Breast epithelium (tissue), 4 donors: ENCODE measurements at regions not wholly inside any gene's neighbourhood (a gene's known extent, or its start where the extent isn't known, plus 50 kb on each side); places are given as distances from the start of the nearest gene placed in this dataset.

Experiments used
- DNase-seq, 2 donors: peaks; one replicate each; pipeline ENCODE4 v3.0.0-alpha.2; 2019; ENCODE audit warnings: low spot score in 2 of 2
- H3K27ac ChIP-seq, 2 donors: fragments of 200-600 bp; sonication (generic) in 1 of 2; one replicate each; pipeline ENCODE4 v1.5.1; 2016 to 2019; ENCODE audit warnings: mild to moderate bottlenecking in 1 of 2
- H3K27me3 ChIP-seq, 2 donors: fragments of 200-600 bp; sonication (generic) in 1 of 2; one replicate each; pipeline versions ENCODE4 v1.5.1 to v1.6.0; 2017 to 2019; ENCODE audit warnings: control low read depth in 1 of 2, mild to moderate bottlenecking in 1 of 2
- H3K36me3 ChIP-seq: fragments of 200-600 bp; one replicate; pipeline ENCODE4 v1.5.1; 2019
- H3K4me1 ChIP-seq, 2 donors: fragments of 200-600 bp; sonication (generic); one replicate each; pipeline ENCODE4 v1.5.1; 2016 to 2019; ENCODE audit warnings: control low read depth in 1 of 2
- H3K4me3 ChIP-seq, 3 donors: fragments of 200-600 bp; sonication (generic); 1 replicate in 2 of 3; 2 replicates in 1 of 3; pipeline ENCODE4 v1.5.1; 2016 to 2019; ENCODE audit warnings: mild to moderate bottlenecking in 3 of 3, moderate library complexity in 2 of 3
- H3K9me3 ChIP-seq, 2 donors: fragments of 200-600 bp; sonication (generic) in 1 of 2; one replicate each; pipeline ENCODE4 v1.5.1; 2016 to 2019; ENCODE audit warnings: control low read depth in 1 of 2
- POLR2A ChIP-seq: fragments of 450-650 bp; IDR thresholded peaks from one replicate; pipeline ENCODE4 v1.6.1; 2016; ENCODE audit warnings: antibody characterized with exemption, mild to moderate bottlenecking, moderate library complexity
- POLR2AphosphoS5 ChIP-seq, 3 donors: sonication (generic); formaldehyde crosslinking; IDR thresholded peaks; one replicate each; pipeline ENCODE4 v1.6.1; 2017; ENCODE audit warnings: antibody characterized with exemption in 3 of 3
- intact Hi-C: fragments of 100-400 bp; cut with DNase I; formaldehyde crosslinking; loops from one replicate; pipeline ENCODE4 v1.15.1; 2023; ENCODE audit warnings: low total_unique reads
- TF ChIP-seq, protein P1 (sequence below), 3 donors: fragments of 450-650 bp; IDR thresholded peaks; one replicate each; pipeline ENCODE4 v1.5.1; 2016 to 2017; ENCODE audit warnings: antibody characterized with exemption in 3 of 3, mild to moderate bottlenecking in 3 of 3, moderate library complexity in 3 of 3

DNA sequence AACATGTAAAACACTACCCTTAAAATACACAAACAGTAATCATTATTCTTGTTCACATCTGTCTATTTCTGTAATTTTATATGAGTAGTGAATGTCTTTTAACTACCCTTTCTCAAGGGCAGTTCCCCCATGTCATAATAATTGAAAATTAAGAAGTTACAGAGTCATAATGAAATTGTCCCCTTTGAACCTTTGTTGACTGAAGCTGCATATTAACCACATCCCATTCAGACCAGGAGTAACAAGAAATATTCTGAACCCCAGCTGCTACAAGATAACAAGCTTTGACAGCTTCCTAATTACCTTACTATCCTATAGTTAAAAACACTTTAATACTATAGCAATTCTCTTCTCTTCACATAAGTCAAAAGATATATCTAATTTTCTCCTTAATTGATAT, 635.9 kb upstream of the SUCLG2 start:
- Histone ChIP-seq H3K27ac (no peak overlapping the region), H3K9me3 (no peaks in the 10 kb centered on the region), H3K4me3 (no peak overlapping the region), H3K4me1 (no peaks in the 10 kb centered on the region), H3K36me3 (no peaks in the 10 kb centered on the region), H3K27me3 (no peaks in the 10 kb centered on the region)
- intact Hi-C loops, result no loop called here
- TF ChIP-seq POLR2A, result no peak
- no peak for TF ChIP-seq POLR2AphosphoS5 (IDR thresholded peaks at IDR 0.05)
- no peak for DNase-seq

DNA sequence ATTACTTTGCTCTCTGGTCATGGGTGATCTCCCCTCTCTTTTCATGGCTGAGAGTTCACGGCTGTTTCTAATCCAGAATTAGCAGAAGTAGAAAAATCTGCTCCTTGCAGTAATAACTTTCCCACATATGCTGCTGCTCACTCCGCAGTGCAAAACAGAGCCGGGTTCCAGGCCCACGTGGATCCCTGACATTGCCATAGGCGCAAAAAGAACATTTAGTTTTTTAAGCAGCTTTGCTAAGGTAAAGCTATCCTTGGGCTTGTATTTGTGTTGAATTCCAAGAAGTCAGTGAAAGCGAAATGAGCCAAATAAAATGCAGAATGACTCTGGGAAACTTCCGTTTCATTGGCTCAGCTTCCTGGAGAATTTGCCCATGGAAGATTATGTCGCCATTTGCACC, 633.7 kb upstream of the SUCLG2 start:
- H3K27me3 ChIP-seq, result no peaks in the 10 kb centered on the region
- TF ChIP-seq, protein P1, sequence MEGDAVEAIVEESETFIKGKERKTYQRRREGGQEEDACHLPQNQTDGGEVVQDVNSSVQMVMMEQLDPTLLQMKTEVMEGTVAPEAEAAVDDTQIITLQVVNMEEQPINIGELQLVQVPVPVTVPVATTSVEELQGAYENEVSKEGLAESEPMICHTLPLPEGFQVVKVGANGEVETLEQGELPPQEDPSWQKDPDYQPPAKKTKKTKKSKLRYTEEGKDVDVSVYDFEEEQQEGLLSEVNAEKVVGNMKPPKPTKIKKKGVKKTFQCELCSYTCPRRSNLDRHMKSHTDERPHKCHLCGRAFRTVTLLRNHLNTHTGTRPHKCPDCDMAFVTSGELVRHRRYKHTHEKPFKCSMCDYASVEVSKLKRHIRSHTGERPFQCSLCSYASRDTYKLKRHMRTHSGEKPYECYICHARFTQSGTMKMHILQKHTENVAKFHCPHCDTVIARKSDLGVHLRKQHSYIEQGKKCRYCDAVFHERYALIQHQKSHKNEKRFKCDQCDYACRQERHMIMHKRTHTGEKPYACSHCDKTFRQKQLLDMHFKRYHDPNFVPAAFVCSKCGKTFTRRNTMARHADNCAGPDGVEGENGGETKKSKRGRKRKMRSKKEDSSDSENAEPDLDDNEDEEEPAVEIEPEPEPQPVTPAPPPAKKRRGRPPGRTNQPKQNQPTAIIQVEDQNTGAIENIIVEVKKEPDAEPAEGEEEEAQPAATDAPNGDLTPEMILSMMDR (IDR thresholded peaks at IDR 0.05), result no peak
- TF ChIP-seq POLR2AphosphoS5 (IDR thresholded peaks at IDR 0.05) (no peak), POLR2A (no peak)
- no peak overlapping the region for H3K4me3 ChIP-seq
- H3K9me3 ChIP-seq, result no peaks in the 10 kb centered on the region
- no peak overlapping the region for H3K27ac ChIP-seq
- DNase-seq, result no peak
- H3K36me3 ChIP-seq, result no peaks in the 10 kb centered on the region
- H3K4me1 ChIP-seq, result no peaks in the 10 kb centered on the region
- intact Hi-C loops, result no loop called here

DNA sequence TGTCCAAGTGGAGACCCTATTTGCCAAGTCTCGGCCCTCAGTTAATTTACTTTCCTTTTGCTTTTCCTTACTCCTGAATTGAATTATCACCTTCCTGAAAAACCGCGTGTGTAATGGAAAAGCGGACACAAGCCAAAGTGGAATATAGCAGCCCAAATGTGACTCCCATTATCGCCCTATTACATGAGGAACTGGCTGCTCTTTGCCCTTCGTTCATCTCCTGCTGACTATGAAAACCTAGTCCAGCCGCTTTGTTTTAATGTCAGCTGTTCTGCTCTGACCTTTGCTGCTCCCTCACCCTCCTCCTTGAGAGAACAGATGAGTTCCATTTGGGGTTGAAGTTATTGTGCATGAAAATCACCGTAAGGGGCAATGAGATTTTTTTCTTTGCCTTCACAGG, 632.7 kb upstream of the SUCLG2 start:
- TF ChIP-seq POLR2AphosphoS5 (IDR thresholded peaks at IDR 0.05), result no peak
- TF ChIP-seq POLR2A, result no peak
- TF ChIP-seq, protein P1 (IDR thresholded peaks at IDR 0.05), result no peak
- no peak for DNase-seq
- Histone ChIP-seq H3K27ac (no peak overlapping the region), H3K4me1 (no peaks in the 10 kb centered on the region), H3K4me3 (no peak overlapping the region), H3K9me3 (no peaks in the 10 kb centered on the region), H3K36me3 (no peaks in the 10 kb centered on the region), H3K27me3 (no peaks in the 10 kb centered on the region)
- intact Hi-C loops, result no loop called here

DNA sequence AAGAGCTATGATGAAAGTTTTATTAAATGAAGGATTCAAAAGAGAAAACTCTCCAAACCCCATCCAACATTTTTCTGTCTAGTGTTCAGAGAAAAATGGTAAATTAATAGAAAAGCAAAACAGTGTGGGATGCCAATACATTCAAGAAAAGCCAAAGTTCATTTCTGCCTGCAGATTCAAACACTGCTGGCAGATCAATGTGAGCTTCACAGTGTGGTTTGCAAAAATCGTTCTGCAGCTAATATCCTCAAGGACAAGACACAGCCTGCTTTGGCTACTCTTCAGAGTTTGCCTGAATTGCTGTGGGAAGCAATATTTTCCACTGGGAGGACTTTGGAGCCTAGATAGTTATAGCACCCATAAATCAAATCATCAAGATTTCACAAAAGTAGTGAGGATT, 619.9 kb upstream of the SUCLG2 start:
- no peak for DNase-seq
- Histone ChIP-seq H3K27me3 (no peaks in the 10 kb centered on the region), H3K4me3 (no peak overlapping the region), H3K9me3 (no peaks in the 10 kb centered on the region), H3K36me3 (no peaks in the 10 kb centered on the region), H3K27ac (no peak overlapping the region), H3K4me1 (no peaks in the 10 kb centered on the region)
- intact Hi-C loops, result no loop called here
- TF ChIP-seq POLR2A, result no peak
- no peak for TF ChIP-seq POLR2AphosphoS5 (IDR thresholded peaks at IDR 0.05)
- TF ChIP-seq, protein P1 (IDR thresholded peaks at IDR 0.05), result no peak

DNA sequence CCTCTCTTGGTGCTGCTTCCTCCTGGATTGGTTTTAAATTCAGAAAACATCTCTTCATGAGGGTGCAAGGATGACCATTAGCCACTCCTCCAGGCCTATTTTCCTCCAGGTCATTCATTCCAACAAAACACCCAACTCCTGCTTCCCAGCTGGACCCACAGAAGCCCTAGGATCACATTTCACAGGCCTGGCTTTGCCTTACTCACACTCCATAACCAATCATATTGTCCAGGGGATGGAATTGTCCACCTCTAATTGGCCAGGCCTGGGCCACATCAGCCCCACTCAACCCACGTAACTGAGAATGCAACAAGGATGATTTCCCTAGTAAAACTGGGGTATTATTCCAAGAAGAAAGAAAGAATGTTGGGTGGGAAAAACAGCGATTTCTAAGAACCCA, 616.7 kb upstream of the SUCLG2 start:
- H3K9me3 ChIP-seq, result no peaks in the 10 kb centered on the region
- no peak overlapping the region for H3K4me3 ChIP-seq
- no peaks in the 10 kb centered on the region for H3K36me3 ChIP-seq
- intact Hi-C loops, result no loop called here
- no peak overlapping the region for H3K27ac ChIP-seq
- no peaks in the 10 kb centered on the region for H3K4me1 ChIP-seq
- H3K27me3 ChIP-seq, result no peaks in the 10 kb centered on the region
- TF ChIP-seq, protein P1 (IDR thresholded peaks at IDR 0.05), result no peak
- TF ChIP-seq POLR2A (no peak), POLR2AphosphoS5 (IDR thresholded peaks at IDR 0.05) (no peak)
- DNase-seq, result no peak

DNA sequence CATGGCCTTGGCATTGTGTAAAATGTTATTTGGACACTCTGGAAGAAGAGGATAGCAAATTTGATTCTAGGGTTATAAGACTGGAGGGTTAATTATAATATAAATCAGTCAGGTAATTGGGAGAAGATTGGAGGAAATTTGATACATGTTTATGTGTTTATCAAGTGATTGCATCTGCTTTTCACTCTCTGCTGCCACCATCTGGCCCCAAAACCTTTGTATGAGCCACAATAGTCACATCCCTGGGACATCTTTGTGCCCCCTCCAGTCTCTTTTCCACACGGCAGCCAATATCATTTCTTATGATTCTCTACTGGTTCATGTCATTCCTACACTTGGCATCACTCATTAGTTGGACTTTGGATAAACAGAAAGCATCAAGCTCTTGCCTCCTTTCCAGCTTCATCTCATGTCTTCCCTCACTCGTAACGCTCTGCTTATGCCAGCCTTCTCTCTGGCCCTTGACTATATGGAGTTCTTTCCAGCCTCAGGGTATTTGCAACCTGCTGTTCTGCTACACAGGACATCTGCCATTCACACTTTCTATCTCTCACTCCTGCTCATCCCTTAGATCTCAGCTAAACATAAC, 602.3 kb upstream of the SUCLG2 start:
- Histone ChIP-seq H3K36me3 (no peaks in the 10 kb centered on the region), H3K4me3 (no peak overlapping the region), H3K9me3 (peaks cover 0 to 4% of the 10 kb centered on the region in 2 donors), H3K27ac (no peak overlapping the region), H3K27me3 (no peaks in the 10 kb centered on the region), H3K4me1 (no peaks in the 10 kb centered on the region)
- no peak for TF ChIP-seq POLR2AphosphoS5 (IDR thresholded peaks at IDR 0.05)
- no peak for TF ChIP-seq POLR2A
- TF ChIP-seq, protein P1 (IDR thresholded peaks at IDR 0.05), result no peak
- DNase-seq, result no peak
- intact Hi-C loops, result no loop called here
